ENCODE measurements at regions not wholly inside any gene's neighbourhood (a gene's known extent, or its start where the extent isn't known, plus 50 kb on each side); places are given as distances from the start of the nearest gene placed in this dataset.

DNA sequence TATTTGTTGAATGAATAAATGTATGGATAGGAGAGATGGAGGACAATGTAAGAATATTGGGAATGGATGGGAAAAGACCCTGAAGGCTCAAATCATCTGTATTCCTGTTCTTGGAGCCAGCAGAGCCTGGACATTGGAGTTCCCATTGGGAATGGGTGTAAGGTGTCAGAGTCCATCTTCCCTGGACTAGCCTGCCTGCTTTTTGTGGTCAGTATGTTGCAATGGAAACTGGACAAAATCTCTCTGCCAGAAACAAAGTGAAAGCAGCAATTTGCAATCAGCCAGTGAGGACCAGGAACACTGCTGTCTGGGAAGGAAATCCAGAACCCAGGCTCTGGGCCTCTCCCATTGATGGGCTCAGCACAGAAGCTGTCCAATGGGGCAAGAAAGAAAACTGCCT lies 83.5 kb upstream of the SKOR2 start:
- CTCF ChIA-PET: interaction anchor here (0.6 kb wide), 1 partner anchor 1439 kb away, joined by 6 read pairs; no protein-coding TSS in a partner anchor
- POLR2A ChIA-PET: no interaction called here
- ATAC-seq: no peak
- intact Hi-C loops (cut with micrococcal nuclease; ENCODE audit: unreplicated experiment): no loop called here
- TF ChIP-seq SIN3A (IDR thresholded peaks at IDR 0.05; ENCODE audit: borderline replicate concordance, insufficient read depth, low read depth, low read length) (no peak), TCF7L2 (IDR thresholded peaks at IDR 0.05; ENCODE audit: low read depth, low read length) (no peak)
- TF ChIP-seq, protein P1, sequence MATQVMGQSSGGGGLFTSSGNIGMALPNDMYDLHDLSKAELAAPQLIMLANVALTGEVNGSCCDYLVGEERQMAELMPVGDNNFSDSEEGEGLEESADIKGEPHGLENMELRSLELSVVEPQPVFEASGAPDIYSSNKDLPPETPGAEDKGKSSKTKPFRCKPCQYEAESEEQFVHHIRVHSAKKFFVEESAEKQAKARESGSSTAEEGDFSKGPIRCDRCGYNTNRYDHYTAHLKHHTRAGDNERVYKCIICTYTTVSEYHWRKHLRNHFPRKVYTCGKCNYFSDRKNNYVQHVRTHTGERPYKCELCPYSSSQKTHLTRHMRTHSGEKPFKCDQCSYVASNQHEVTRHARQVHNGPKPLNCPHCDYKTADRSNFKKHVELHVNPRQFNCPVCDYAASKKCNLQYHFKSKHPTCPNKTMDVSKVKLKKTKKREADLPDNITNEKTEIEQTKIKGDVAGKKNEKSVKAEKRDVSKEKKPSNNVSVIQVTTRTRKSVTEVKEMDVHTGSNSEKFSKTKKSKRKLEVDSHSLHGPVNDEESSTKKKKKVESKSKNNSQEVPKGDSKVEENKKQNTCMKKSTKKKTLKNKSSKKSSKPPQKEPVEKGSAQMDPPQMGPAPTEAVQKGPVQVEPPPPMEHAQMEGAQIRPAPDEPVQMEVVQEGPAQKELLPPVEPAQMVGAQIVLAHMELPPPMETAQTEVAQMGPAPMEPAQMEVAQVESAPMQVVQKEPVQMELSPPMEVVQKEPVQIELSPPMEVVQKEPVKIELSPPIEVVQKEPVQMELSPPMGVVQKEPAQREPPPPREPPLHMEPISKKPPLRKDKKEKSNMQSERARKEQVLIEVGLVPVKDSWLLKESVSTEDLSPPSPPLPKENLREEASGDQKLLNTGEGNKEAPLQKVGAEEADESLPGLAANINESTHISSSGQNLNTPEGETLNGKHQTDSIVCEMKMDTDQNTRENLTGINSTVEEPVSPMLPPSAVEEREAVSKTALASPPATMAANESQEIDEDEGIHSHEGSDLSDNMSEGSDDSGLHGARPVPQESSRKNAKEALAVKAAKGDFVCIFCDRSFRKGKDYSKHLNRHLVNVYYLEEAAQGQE (IDR thresholded peaks at IDR 0.05; ENCODE audit: insufficient read depth in 1 of 2, low read depth in 2 of 2, low read length in 1 of 2): no peak
- no peak for DNase-seq (ENCODE audit: low read depth, low spot score)
- Histone ChIP-seq H3K27me3 (ENCODE audit: control insufficient read depth, insufficient read depth, low read length) (no peaks in the 10 kb centered on the region; the same call in 1 of the 2 replicates), H3K9me3 (ENCODE audit: control insufficient read depth, insufficient read depth, low read depth, low read length) (no peaks in the 10 kb centered on the region), H3K36me3 (ENCODE audit: control insufficient read depth, insufficient read depth, low read length) (no peaks in the 10 kb centered on the region), H3K27ac (ENCODE audit: low read length) (no peak overlapping the region), H3K4me3 (ENCODE audit: low read depth in 2 of 2, low read length in 2 of 2) (no peak overlapping the region), H3K4me1 (ENCODE audit: control insufficient read depth, insufficient read depth, low read length) (no peaks in the 10 kb centered on the region)
- in situ Hi-C loops (cut with HindIII; ENCODE audit: low pct_unique_long_range_greater_than_20kb, low sequenced_read_pairs): no loop called here
- BruUV-seq (replicated peaks): no TSS peak

- CTCF ChIA-PET: no interaction called here
- H3K9me3 ChIP-seq (ENCODE audit: control insufficient read depth, insufficient read depth, low read depth, low read length): no peaks in the 10 kb centered on the region
- DNase-seq (ENCODE audit: low read depth, low spot score) (no peak), ATAC-seq (no peak)
- no peak overlapping the region for H3K4me3 ChIP-seq (ENCODE audit: low read depth in 2 of 2, low read length in 2 of 2)
- H3K27ac ChIP-seq (ENCODE audit: low read length): no peak overlapping the region
- no peaks in the 10 kb centered on the region for H3K4me1 ChIP-seq (ENCODE audit: control insufficient read depth, insufficient read depth, low read length)
- H3K36me3 ChIP-seq (ENCODE audit: control insufficient read depth, insufficient read depth, low read length): no peaks in the 10 kb centered on the region
- H3K27me3 ChIP-seq (ENCODE audit: control insufficient read depth, insufficient read depth, low read length): no peaks in the 10 kb centered on the region; the same call in 1 of the 2 replicates
- POLR2A ChIA-PET: no interaction called here
- in situ Hi-C loops (cut with HindIII; ENCODE audit: low pct_unique_long_range_greater_than_20kb, low sequenced_read_pairs): no loop called here
- intact Hi-C loops (cut with micrococcal nuclease; ENCODE audit: unreplicated experiment): no loop called here
- BruUV-seq (replicated peaks): no TSS peak
- TF ChIP-seq POLR2AphosphoS5 (IDR thresholded peaks at IDR 0.05; ENCODE audit: low read depth, low read length): no peak
- TF ChIP-seq, protein P1 (IDR thresholded peaks at IDR 0.05; ENCODE audit: insufficient read depth in 1 of 2, low read depth in 2 of 2, low read length in 1 of 2): no peak
- TF ChIP-seq, protein P2, sequence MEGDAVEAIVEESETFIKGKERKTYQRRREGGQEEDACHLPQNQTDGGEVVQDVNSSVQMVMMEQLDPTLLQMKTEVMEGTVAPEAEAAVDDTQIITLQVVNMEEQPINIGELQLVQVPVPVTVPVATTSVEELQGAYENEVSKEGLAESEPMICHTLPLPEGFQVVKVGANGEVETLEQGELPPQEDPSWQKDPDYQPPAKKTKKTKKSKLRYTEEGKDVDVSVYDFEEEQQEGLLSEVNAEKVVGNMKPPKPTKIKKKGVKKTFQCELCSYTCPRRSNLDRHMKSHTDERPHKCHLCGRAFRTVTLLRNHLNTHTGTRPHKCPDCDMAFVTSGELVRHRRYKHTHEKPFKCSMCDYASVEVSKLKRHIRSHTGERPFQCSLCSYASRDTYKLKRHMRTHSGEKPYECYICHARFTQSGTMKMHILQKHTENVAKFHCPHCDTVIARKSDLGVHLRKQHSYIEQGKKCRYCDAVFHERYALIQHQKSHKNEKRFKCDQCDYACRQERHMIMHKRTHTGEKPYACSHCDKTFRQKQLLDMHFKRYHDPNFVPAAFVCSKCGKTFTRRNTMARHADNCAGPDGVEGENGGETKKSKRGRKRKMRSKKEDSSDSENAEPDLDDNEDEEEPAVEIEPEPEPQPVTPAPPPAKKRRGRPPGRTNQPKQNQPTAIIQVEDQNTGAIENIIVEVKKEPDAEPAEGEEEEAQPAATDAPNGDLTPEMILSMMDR (IDR thresholded peaks at IDR 0.05): no peak
- TF ChIP-seq TCF7L2 (IDR thresholded peaks at IDR 0.05; ENCODE audit: low read depth, low read length): no peak
- no peak for TF ChIP-seq SIN3A (IDR thresholded peaks at IDR 0.05; ENCODE audit: borderline replicate concordance, insufficient read depth, low read depth, low read length)
Measured at GRCh38 chr18:47333926-47334635, 82.6 kb upstream of the SKOR2 start.

Data from Panc1 (cell line).